Immature natural killer cell (primary cell): ENCODE measurements at regions not wholly inside any gene's neighbourhood (a gene's known extent, or its start where the extent isn't known, plus 50 kb on each side); places are given as distances from the start of the nearest gene placed in this dataset.
"Not testable (repeated sequence)": the region's sequence is repeated elsewhere in the genome, so short reads cannot be mapped to it uniquely, and the experiment has no call there.

Experiments
- DNase-seq, 3 donors: peaks; one replicate each; pipeline ENCODE4 v3.0.0; 2022; ENCODE audit warnings: mixed read lengths in 1 of 3
- H3K27ac Mint-ChIP-seq, 6 donors: one replicate each; pipeline ENCODE4 v1.8.0; 2020; ENCODE audit warnings: mixed read lengths in 6 of 6, mild to moderate bottlenecking in 5 of 6, inconsistent platforms in 4 of 6, moderate library complexity in 3 of 6
- H3K27me3 Mint-ChIP-seq, 3 donors: one replicate each; pipeline ENCODE4 v1.8.0; 2020 to 2021; ENCODE audit warnings: low read depth in 3 of 3, mild to moderate bottlenecking in 3 of 3, mixed read lengths in 3 of 3, moderate library complexity in 3 of 3, inconsistent platforms in 1 of 3
- H3K36me3 Mint-ChIP-seq, 3 donors: one replicate each; pipeline ENCODE4 v1.8.0; 2020; ENCODE audit warnings: mixed read lengths in 3 of 3, inconsistent platforms in 2 of 3, mild to moderate bottlenecking in 2 of 3
- H3K4me1 Mint-ChIP-seq, 2 donors: one replicate each; pipeline ENCODE4 v1.8.0; 2020; ENCODE audit warnings: inconsistent platforms in 2 of 2, mild to moderate bottlenecking in 2 of 2, mixed read lengths in 2 of 2, moderate library complexity in 1 of 2
- H3K4me3 Mint-ChIP-seq, 5 donors: one replicate each; pipeline ENCODE4 v1.8.0; 2020; ENCODE audit warnings: mild to moderate bottlenecking in 5 of 5, mixed read lengths in 5 of 5, inconsistent platforms in 3 of 5, moderate library complexity in 3 of 5
- H3K9me3 Mint-ChIP-seq, 6 donors: one replicate each; pipeline ENCODE4 v1.8.0; 2020; ENCODE audit warnings: mild to moderate bottlenecking in 6 of 6, mixed read lengths in 6 of 6, inconsistent platforms in 4 of 6, moderate library complexity in 3 of 6

- Mint-ChIP-seq H3K36me3 (no peaks in the 10 kb centered on the region), H3K9me3 (peaks cover 0 to 18% (median 2%) of the 10 kb centered on the region in 6 donors), H3K4me3 (no peak overlapping the region), H3K27ac (no peak overlapping the region), H3K4me1 (no peaks in the 10 kb centered on the region), H3K27me3 (peaks cover 0 to 4% (median 0%) of the 10 kb centered on the region in 3 donors)
- DNase-seq: no peak
These were observed 966.8 kb upstream of the CITED2 start for GRCh38 chr6:140341272-140341671.

DNA sequence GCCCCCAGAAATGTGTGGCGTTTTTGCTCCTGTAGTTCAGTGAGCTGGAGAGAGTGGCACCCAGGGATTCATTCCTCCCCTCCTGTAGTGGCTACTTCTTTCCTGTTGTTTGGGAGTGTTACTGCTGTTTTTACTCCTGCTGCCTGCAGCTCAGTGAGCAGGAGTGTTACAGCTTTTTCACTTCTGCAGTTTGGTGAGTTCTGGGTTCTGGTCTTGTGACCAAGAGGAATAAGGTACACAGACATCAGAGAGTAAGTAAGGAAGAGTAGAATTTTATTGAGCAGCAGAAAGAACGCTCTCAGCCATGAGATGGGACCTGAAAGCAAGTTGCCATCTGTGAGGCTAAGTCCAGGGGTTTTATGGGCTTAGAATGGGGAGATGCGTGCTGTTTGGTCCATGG, 966.3 kb upstream of the CITED2 start:
- Mint-ChIP-seq H3K4me3 (no peak overlapping the region), H3K9me3 (peaks cover 0 to 18% (median 2%) of the 10 kb centered on the region in 6 donors), H3K27me3 (peaks cover 0 to 4% (median 0%) of the 10 kb centered on the region in 3 donors), H3K27ac (no peak overlapping the region), H3K4me1 (no peaks in the 10 kb centered on the region), H3K36me3 (no peaks in the 10 kb centered on the region)
- DNase-seq: no peak

- H3K36me3 Mint-ChIP-seq, H3K27ac Mint-ChIP-seq, H3K27me3 Mint-ChIP-seq, H3K4me3 Mint-ChIP-seq, DNase-seq, H3K4me1 Mint-ChIP-seq: not testable (repeated sequence)
- peaks cover 0 to 22% (median under 1%) of the 10 kb centered on the region in 6 donors for H3K9me3 Mint-ChIP-seq
These were observed 964.6 kb upstream of the CITED2 start for GRCh38 chr6:140339084-140339483.

GRCh38 chr6:140321891-140322290, 947.4 kb upstream of the CITED2 start:
- no peaks in the 10 kb centered on the region for H3K36me3 Mint-ChIP-seq
- H3K4me3 Mint-ChIP-seq: no peak overlapping the region
- no peaks in the 10 kb centered on the region for H3K4me1 Mint-ChIP-seq
- DNase-seq: no peak
- peaks cover 0 to 3% (median 0%) of the 10 kb centered on the region in 6 donors for H3K9me3 Mint-ChIP-seq
- no peak overlapping the region for H3K27ac Mint-ChIP-seq
- peaks cover 0 to 3% (median 0%) of the 10 kb centered on the region in 3 donors for H3K27me3 Mint-ChIP-seq

- DNase-seq: no peak
- Mint-ChIP-seq H3K36me3 (no peaks in the 10 kb centered on the region), H3K4me1 (no peaks in the 10 kb centered on the region), H3K4me3 (no peak overlapping the region), H3K27me3 (no peaks in the 10 kb centered on the region), H3K27ac (no peak overlapping the region), H3K9me3 (no peaks in the 10 kb centered on the region)
These were observed 945.9 kb upstream of the CITED2 start for GRCh38 chr6:140320081-140321080.

DNA sequence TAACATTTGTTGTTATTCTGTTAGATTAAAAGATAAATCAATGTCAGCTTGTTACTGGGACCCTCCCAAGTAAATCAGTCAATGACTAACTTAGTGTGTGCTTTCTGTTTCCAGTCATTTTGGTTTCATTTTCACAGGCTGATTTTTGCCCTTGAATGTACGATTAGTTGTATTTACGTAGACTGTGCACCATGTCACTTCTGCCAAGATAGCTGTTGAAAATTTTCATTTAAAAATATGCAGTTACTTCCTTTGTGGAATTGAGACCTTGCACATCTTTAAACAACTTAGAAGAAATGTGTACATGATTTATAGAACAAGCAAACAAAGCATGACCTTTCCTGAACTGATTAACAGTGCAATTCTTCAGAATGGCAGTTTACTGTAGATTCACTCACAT, 944.8 kb upstream of the CITED2 start:
- no peaks in the 10 kb centered on the region for H3K27me3 Mint-ChIP-seq
- H3K9me3 Mint-ChIP-seq: no peaks in the 10 kb centered on the region
- no peaks in the 10 kb centered on the region for H3K36me3 Mint-ChIP-seq
- peak overlapping the region in 3 of 5 donors; percentile 23 to 52 (median 33) for H3K4me3 Mint-ChIP-seq
- H3K27ac Mint-ChIP-seq: no peak overlapping the region
- no peaks in the 10 kb centered on the region for H3K4me1 Mint-ChIP-seq
- no peak for DNase-seq

DNA sequence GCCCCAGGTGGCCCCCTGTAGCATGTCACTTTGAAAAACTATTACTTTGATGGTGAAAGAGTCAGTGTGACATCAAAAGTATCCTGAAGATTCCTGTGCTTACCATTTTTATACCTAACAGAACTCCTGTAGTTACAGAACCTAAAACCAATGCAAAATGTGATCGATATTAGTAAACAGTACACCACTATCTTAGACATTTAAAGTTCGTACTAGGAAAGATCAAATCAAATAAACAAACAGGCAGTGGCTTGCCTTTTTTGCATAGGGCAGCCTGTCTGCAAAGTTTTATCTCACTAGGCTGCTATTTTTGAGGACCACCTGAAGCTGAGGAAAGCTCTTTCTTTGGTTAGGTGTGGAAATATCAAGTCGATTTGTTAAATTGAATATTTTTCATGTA, 944.0 kb upstream of the CITED2 start:
- no peak overlapping the region for H3K4me3 Mint-ChIP-seq
- no peak for DNase-seq
- no peaks in the 10 kb centered on the region for H3K36me3 Mint-ChIP-seq
- H3K27ac Mint-ChIP-seq: no peak overlapping the region
- no peaks in the 10 kb centered on the region for H3K4me1 Mint-ChIP-seq
- H3K9me3 Mint-ChIP-seq: no peaks in the 10 kb centered on the region
- H3K27me3 Mint-ChIP-seq: no peaks in the 10 kb centered on the region

DNA sequence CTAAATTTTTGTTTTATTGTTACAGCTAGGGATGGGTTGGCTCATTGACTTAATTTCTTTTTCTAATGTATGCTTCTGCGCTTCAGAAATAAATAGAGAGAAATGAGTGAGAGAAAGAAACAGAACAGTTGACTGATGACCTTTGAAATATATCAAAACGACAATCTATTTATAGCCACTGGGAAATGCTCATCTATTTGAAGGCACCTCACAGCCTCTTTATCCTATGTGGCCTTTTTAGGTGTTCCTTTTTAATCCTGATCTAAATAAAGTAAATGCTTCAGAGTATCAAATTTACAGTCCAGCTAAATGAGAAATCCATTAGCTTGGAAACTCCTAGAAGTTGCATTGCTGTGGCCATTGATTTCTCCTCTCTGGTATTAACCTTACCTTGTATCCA, 943.5 kb upstream of the CITED2 start:
- H3K4me3 Mint-ChIP-seq: no peak overlapping the region
- no peaks in the 10 kb centered on the region for H3K9me3 Mint-ChIP-seq
- H3K27me3 Mint-ChIP-seq: no peaks in the 10 kb centered on the region
- H3K36me3 Mint-ChIP-seq: no peaks in the 10 kb centered on the region
- H3K4me1 Mint-ChIP-seq: no peaks in the 10 kb centered on the region
- DNase-seq: no peak
- no peak overlapping the region for H3K27ac Mint-ChIP-seq

DNA sequence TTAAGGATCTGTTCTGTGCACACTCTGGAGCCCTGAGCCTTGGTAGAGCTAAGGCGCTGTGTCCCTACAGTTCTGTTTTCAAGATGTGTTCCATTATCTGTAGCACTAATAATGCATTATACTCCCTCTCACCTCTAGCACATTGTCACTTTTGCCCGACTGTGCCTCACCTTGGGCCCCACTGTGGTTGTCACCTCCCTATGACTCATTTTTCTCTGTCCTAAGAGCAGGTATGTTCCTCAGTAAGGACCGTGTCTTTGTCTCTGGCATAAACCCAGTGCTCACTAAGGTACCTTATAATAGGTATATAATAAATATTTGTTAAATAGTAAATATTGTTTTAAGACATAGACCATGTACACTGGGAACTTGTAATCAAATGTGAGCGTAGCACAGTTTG, 942.5 kb upstream of the CITED2 start:
- no peak for DNase-seq
- no peak overlapping the region for H3K27ac Mint-ChIP-seq
- H3K9me3 Mint-ChIP-seq: peaks cover 0 to 6% (median 0%) of the 10 kb centered on the region in 6 donors
- H3K36me3 Mint-ChIP-seq: no peaks in the 10 kb centered on the region
- no peaks in the 10 kb centered on the region for H3K4me1 Mint-ChIP-seq
- H3K4me3 Mint-ChIP-seq: no peak overlapping the region
- no peaks in the 10 kb centered on the region for H3K27me3 Mint-ChIP-seq

GRCh38 chr6:140314682-140315081, 940.2 kb upstream of the CITED2 start:
- Mint-ChIP-seq H3K36me3 (no peaks in the 10 kb centered on the region), H3K4me3 (no peak overlapping the region), H3K4me1 (no peaks in the 10 kb centered on the region), H3K27ac (no peak overlapping the region), H3K27me3 (no peaks in the 10 kb centered on the region), H3K9me3 (peaks cover 0 to 7% (median 0%) of the 10 kb centered on the region in 6 donors)
- DNase-seq: no peak

- Mint-ChIP-seq H3K9me3 (peaks cover 0 to 7% (median 0%) of the 10 kb centered on the region in 6 donors), H3K36me3 (no peaks in the 10 kb centered on the region), H3K27me3 (no peaks in the 10 kb centered on the region), H3K27ac (no peak overlapping the region), H3K4me1 (no peaks in the 10 kb centered on the region), H3K4me3 (no peak overlapping the region)
- no peak for DNase-seq
These were observed 936.7 kb upstream of the CITED2 start for GRCh38 chr6:140311146-140311545.

DNA sequence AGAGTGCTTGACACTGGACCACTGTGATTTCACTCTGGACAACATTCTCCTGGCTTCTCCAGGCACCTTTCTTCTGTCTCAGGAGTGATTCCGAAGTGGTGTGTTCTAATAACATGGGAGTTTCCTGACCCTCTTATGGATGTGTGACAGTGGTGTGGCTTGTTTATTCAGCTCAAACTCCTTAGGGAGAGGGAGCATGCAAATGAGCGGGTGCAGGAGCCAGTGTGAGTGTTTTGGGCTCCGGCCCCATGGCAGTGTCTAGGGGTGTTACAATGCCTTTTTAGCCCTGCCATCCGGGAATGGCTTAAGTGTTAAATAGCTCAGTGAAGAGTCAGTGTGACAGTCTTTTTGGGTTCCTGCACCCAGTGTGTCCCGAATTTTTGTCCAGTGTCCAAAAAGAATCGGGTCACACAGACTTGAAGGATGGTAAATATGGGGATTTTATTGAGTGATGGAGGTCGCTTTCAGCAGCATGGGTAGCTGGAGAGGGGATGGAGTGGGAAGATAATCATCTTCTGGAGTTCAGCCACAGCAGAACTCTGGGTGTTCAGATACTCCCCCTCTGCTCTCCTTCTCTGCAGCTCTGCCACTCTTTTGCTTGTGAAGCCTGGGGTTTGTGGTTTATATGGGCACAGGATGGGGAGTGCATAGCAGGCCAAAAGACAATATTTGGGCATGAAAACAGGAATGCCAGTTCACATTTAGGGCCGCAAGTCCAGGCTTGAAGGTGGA, 928.9 kb upstream of the CITED2 start:
- Mint-ChIP-seq H3K27me3 (peaks cover 0 to 3% (median 2%) of the 10 kb centered on the region in 3 donors), H3K4me3 (no peak overlapping the region), H3K27ac (no peak overlapping the region), H3K9me3 (no peaks in the 10 kb centered on the region), H3K4me1 (no peaks in the 10 kb centered on the region), H3K36me3 (no peaks in the 10 kb centered on the region)
- DNase-seq: no peak

GRCh38 chr6:140300331-140300730, 925.9 kb upstream of the CITED2 start:
- H3K27me3 Mint-ChIP-seq: peaks cover 0 to 3% (median 2%) of the 10 kb centered on the region in 3 donors
- H3K4me3 Mint-ChIP-seq: no peak overlapping the region
- no peaks in the 10 kb centered on the region for H3K4me1 Mint-ChIP-seq
- H3K27ac Mint-ChIP-seq: no peak overlapping the region
- H3K36me3 Mint-ChIP-seq: no peaks in the 10 kb centered on the region
- no peak for DNase-seq
- H3K9me3 Mint-ChIP-seq: no peaks in the 10 kb centered on the region

DNA sequence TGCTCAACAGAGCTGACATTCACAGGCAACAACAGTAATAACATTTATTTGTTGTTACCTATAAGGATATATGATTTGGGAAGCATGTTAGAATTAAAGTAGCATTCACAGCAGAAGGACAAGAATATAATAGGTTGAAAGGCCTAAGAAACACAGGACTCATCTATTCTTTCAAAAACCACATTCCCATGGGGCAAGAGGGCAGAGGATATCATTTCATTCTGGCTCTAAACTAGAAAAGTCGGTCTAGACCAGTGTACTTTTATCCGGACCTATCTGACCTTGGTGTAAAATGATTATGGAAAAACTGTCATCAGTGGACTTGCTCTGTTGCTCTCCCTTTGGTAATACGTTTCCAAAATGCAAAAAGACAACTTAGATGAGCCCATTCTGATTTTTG, 914.7 kb upstream of the CITED2 start:
- H3K9me3 Mint-ChIP-seq: peaks cover 0 to 8% (median 5%) of the 10 kb centered on the region in 6 donors
- no peak overlapping the region for H3K4me3 Mint-ChIP-seq
- H3K36me3 Mint-ChIP-seq: no peaks in the 10 kb centered on the region
- no peaks in the 10 kb centered on the region for H3K4me1 Mint-ChIP-seq
- no peak overlapping the region for H3K27ac Mint-ChIP-seq
- H3K27me3 Mint-ChIP-seq: no peaks in the 10 kb centered on the region
- DNase-seq: no peak
